PC-9 (cell line): ENCODE measurements at regions not wholly inside any gene's neighbourhood (a gene's known extent, or its start where the extent isn't known, plus 50 kb on each side); places are given as distances from the start of the nearest gene placed in this dataset.
A peak's percentile ranks its signal among the peaks of the same experiment; 100 is the strongest.

Experiments used
- CTCF ChIP-seq: fragments of 200-600 bp; sonication (generic); conservative IDR thresholded peaks from 2 replicates; pipeline ENCODE4 v1.6.1; 2017; ENCODE audit warnings: mixed run types, antibody characterized with exemption, mild to moderate bottlenecking, moderate library complexity
- EZH2 ChIP-seq: fragments of 200-600 bp; sonication (generic); IDR thresholded peaks from 2 replicates; pipeline ENCODE4 v1.8.0; 2017; ENCODE audit warnings: antibody characterized with exemption, low read depth

- TF ChIP-seq EZH2 (no peak), CTCF (0 out of 2 replicates have a peak, but pooled peaks have one; percentile 26)
Measured at GRCh38 chr14:45610318-45610717, 357.3 kb upstream of the MIS18BP1 start.
